Astrocyte of the hippocampus (primary cell): ENCODE measurements at regions not wholly inside any gene's neighbourhood (a gene's known extent, or its start where the extent isn't known, plus 50 kb on each side); places are given as distances from the start of the nearest gene placed in this dataset.
"Not testable (repeated sequence)": the region's sequence is repeated elsewhere in the genome, so short reads cannot be mapped to it uniquely, and the experiment has no call there.

ENCODE experiments used
- DNase-seq: peaks from one replicate; pipeline ENCODE4 v3.0.0; 2011; ENCODE audit warnings: low read depth, low spot score

DNA sequence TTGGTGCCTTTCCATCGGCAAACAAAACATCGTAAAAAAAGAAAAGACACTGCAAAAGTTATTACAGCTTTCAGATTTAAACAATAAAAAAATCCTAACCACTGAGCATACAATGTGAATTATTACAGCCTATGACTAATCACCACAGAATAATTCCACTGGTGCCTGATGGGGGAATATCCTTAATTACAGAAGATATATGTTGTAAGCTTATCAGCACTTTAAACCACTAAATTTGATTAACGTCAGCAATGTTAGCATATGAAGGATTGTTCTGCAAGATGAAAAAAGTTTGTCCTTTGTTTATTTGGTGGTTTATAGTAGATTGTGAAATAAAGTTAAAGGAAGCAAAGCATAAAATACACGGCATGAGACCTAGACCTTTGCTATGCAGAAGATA, 210.2 kb upstream of the ADAMTS3 start:
- peak; percentile 11 for DNase-seq

DNA sequence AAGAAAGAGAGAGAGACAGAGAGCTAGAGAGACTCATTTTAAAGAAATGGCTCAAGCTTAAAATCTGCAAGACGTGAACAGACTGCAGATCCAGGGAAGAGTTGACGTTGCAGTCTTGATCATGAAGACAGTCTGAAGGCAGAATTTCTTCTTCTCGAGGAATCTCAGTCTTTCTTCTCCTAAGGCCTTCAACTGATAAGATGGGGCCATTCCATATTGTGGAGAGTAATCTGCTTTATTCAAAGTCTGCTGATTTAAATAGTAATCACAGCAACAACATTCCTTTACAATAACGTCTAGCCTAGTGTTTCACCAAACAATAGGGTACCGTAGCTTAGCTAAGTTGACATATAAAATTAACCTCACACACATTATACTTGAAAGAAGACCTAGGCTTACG, 208.4 kb upstream of the ADAMTS3 start:
- no peak for DNase-seq

DNA sequence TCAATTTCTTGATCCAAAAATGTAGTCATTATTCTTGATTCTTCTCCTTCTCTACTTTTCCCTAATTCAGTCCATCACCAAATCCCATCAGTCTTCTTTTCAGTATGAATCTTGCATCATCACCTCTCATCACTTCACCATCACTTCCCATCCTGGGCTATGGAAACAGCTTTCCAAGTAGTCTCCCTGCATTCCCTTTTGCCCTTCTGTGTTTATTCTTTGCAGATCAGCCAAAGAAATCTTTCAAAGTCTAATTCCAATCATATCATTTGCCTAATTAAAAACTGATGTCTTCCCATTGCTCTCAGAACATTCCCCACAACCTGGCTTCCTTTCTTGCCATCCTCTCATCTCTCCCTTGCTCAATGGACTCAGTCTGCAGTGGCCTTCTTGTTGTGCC, 201.7 kb upstream of the ADAMTS3 start:
- no peak for DNase-seq

DNA sequence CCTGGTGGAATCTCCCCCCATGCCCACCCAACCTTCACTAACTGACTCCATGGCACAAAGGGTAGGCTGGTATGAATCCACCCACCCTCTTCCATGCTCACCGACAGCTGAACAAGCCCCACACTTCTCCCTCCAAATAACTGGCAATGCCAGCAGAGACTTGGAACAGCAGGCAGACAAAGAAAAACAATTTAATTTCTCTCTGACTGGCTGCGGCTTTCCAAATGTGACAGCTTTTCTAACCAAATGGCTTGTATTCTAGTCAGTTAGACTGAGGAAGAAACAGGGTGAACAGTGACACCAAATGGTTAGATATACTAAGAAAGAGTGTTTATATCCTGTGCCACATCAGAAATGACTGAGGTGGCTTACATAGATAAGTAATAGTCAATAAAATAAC, 199.3 kb upstream of the ADAMTS3 start:
- DNase-seq: peak; percentile 30

DNA sequence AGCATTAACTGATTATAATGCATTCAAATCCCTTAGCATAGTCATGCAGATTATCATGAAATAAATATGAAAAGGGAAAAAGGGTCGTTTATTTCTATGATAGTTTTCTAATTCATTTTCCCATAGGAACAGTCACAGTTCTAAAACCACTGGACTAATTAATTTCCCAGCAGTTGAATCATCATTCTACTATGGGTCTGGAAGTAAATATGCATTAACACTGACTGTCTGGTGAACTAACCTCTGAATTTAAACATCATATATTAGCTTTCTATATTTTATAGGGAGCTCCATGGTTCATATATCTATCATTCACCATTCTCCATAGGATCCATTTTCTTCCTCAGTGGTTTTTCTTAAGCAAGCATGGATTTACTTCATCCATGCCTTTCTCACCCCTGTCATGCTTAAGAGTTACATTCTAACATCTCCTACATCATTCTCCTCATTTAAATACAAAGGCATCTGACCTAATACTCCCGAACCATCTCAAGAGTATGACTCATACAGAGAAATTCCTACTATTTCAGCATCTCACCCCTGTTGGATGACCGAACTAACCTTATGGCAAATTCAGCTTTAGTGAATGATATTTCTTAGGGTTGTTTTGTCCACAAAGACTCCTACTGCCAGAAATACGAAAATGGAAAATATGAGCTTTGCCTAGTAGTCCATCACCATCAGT, 198.7 kb upstream of the ADAMTS3 start:
- DNase-seq: peak; percentile 66

DNA sequence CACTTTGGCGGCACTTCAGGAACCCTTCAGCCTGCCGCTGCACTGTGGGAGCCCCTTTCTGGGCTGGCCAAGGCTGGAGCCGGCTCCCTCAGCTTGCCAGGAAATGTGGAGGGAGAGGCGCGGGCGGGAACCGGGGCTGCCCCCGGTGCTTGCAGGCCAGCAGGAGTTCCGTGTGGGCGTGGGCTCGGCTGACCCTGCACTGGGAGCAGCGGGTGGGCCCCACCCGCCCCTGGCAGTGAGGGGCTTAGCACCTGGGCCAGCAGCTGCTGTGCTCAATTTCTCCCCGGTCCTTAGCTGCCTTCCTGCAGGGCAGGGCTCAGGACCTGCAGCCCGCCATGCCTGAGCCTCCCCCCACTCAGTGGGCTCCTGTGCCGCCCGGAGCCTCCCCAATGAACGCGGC, 196.8 kb upstream of the ADAMTS3 start:
- not testable (repeated sequence) for DNase-seq

DNA sequence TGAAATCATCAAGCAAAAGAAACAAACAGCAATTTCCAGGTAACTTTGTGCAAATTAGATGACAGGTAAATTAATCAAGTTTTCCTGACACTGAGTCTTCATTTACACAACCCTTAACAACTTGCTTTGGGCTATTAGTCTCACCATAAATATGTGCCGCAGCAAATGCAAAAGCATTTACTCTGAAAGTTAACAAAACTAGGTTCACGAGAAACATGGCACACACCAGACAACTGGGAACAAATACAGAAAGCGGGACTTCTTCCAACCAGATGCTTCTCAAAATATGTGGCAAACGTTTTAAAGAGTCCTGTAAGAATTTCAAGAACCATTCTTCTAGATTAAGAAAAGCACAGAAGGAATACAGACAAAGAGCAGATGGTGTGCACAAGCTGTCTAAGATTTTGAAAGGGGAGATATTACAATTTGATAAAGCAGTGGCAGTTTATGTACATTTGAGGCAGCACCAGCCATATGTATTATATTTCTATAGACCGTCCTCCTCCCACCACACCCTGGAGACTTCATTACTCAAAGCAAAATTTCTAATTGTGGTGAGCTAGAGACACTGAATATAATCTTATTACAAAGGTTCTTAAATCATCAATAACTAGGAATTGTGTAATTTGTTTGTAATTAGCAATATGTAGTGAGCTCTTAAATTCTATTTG, 192.5 kb upstream of the ADAMTS3 start:
- DNase-seq: no peak

DNA sequence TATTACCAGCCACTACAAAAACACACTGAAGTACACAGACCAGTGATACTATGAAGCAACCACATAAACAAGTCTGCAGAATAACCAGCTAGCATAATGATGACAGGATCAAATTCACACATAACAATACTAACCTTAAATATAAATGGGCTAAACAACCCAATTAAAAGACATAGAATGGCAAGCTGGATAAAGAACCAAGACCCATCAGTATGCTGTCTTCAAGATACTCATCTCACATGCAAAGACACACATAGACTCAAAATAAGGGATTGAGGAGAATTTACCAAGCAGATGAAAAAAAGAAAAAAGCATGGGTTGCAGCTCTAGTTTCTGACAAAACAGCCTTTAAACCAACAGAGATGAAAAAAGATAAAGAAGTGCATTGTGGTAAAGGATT, 184.4 kb upstream of the ADAMTS3 start:
- DNase-seq: not testable (repeated sequence)

DNA sequence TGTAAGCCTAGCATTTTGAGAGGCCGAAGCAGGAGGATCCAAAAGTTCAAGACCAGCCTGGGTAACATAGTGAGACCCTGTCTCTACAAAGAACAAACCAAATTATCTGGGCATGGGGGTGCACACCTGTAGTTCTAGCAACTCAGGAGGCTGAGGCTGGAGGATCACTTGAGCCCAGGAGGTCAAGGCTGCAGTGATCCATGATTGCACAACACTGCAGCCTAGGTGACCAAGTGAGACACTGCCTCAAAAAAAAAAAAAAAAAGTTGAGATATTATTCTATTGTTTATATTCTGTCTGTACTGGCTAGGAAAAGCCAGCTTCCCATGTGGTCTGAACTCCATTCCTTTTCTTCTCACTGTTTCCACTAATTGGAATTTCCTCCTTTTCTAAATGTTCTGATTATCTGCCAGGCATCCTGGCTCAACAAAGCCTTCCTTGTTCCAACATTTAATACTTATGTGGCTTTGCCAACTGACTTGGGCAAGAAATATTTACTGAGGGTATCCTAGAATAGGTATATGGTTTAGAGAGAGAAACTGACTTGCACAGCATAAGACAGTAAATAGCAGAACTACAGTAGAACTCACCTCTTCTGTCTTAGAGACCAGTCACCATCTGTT, 175.2 kb upstream of the ADAMTS3 start:
- DNase-seq: peak; percentile 56

DNA sequence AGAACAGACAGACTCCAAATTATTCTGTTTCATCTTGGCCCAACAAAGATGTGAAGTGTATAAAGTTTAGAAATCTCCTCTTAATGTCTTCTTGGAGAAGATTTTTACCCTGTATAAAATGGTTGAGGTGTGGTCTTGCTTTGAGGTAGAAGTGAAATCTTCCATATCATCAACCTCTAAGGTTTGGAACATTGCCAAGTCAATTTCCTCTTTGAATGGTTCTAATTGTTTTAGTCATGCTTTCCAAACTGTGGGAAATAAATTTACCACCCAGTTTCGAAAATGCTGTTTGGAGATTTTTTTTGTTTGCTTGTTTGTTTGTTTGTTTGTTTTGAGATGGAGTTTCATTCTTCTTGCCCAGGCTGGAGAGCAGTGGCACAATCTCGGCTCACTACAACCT, 174.1 kb upstream of the ADAMTS3 start:
- DNase-seq: no peak

DNA sequence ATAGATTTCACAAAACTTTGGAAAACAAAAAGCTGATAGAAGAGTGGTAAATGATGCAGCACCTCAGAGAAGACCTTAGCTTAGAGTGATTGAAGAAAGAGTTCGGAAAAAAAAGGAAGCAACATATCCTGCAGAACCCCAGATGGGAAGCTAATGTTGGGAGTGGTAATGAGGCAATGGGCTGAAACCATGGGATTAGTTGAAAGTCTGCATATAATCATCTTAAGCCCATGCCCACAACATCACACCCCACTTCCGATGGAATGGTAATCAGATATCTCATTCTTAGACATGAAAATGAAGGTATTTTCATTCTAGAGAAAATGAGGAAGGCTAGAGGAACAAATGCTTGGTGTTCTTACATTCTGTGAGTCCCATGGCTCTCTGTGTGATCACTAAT, 146.3 kb upstream of the ADAMTS3 start:
- no peak for DNase-seq

DNA sequence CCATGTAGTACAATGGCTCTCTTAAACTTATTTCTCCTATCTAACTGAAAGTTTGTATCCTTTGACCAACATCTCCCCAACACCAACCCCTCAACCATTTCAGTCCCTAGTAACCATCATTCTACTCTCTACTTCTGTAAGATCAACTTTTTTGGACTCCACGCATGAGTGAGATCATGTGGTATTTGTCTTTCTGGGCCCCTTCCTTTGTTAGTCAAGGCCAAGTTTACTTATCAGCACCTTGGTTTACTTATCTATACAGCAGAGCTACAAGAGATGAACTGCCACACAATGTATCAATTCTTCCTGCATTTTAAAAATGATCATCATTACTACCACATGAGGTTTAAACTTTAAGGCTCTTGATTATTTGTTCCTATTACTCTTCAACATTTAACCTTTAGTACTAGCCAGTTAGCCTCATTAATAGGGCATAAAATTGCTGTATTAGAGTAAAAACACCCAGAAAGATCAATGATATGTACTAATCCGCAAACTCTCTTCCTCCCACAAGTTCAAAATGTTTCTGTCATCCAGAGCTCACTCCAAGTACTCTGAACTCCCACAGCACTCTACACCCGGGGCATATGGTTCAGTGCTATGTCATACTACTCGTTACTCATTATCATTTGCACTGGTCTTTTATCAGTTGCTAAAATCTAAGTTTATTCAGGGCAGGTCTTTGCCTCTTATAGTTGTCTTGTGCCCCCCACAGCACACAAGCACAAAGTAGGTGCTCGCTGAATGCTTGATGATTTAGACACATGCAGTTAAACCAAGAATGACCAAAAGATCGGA, 145.7 kb upstream of the ADAMTS3 start:
- DNase-seq: no peak

DNA sequence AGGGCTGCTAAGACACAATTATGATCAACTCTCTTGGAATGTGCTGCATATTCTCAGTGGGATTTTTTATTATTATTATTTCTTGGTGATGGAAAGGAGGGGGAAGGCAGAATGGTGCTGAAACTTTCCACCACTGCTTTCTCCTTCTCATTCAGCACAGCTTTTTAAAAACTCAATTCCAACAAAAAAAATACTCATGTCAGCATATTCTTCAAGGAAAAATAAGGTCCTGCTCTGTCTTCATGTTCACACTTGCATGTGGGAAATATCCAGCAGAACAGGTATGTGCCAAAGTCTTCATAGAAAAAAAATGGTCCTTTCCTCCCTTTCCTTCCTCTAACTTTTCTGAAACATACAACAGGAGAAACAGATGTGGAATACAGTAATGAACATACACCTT, 144.0 kb upstream of the ADAMTS3 start:
- DNase-seq: no peak

DNA sequence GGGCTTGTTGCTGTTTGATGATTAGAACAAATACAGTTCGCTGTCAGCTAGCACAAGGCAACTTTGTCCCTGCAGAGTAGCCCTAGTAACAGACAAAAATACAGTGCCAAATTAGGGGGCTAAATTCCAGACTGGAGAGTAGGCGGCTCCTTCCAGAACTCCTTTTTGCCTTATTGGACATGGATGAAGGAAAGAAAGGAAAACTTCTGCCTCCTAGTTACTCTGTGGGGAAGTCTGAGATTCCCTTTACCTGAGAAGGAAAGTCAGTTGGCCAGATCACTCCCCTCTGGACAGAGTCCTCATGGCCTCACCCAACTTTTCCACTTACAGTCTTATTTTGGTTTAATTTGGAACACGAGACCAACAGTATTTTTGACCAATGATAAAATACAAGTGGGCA, 140.5 kb upstream of the ADAMTS3 start:
- no peak for DNase-seq

DNA sequence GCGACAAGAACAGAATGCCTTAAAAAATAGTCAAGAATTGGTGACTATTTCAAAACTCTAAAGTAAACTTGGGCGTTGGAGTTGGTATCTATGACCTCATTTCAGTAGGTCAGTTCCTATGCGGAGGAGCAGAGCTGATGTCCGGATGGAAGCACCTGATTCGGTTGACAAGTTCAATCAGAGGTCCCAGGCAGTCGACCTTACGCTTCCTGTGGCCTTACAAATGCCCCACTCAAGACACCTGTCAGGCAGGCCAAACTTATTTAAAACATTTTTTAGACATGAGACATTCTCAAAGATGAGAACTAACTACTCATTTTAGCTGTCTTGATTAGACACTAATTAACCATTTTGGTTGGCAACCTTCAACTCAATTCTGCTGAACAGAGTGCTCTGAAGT, 137.7 kb upstream of the ADAMTS3 start:
- no peak for DNase-seq

DNA sequence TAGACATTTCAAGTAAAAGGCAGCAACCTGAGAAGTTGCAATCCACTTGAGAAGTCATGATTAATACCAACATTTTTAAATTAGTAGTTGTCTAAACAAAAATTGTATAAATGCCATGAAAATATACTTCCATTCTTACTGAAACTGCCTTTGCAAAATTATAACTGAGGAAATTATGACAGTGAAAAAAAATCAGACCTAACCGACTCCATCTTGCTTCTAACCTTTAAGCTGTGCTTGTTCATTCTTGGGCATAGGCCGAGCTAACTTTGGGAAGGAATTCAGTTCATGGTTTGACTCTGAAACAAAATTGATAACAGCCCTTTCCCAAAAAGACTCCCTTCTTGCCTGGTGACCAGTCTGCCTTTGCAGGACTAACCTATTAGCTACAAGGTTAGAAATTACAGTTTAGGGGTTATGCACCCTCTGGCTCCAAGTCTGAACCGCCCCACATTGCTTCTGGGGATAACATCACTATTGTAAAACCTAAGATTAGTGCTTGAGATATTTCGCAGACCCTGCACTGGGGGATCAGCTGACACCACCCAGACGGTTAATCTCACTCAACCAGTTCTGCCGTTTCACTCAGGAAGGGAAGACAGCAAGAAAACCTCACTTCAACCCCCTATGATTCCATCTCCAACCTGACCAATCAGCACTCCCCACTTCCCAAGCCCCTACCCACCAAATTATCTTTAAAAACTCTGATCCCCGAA, 136.1 kb upstream of the ADAMTS3 start:
- not testable (repeated sequence) for DNase-seq

DNA sequence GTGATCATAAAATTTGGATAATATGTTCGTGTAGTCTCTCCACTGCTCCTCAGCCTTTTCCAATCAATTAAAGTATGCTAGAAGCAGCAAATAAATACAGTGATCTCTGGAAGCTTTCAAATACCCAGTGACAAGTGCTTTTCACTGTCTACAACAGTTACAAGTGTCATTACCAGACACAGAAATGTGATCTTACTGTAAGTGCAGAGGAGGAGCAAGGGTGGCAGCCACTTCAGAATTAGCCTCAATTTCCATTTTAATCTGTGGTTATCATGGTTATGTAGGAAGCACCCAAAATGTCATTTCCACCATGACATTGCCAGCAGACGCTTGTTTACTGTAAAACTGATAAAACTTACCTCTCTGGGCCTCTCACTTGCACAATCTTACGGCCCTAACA, 133.9 kb upstream of the ADAMTS3 start:
- no peak for DNase-seq

DNA sequence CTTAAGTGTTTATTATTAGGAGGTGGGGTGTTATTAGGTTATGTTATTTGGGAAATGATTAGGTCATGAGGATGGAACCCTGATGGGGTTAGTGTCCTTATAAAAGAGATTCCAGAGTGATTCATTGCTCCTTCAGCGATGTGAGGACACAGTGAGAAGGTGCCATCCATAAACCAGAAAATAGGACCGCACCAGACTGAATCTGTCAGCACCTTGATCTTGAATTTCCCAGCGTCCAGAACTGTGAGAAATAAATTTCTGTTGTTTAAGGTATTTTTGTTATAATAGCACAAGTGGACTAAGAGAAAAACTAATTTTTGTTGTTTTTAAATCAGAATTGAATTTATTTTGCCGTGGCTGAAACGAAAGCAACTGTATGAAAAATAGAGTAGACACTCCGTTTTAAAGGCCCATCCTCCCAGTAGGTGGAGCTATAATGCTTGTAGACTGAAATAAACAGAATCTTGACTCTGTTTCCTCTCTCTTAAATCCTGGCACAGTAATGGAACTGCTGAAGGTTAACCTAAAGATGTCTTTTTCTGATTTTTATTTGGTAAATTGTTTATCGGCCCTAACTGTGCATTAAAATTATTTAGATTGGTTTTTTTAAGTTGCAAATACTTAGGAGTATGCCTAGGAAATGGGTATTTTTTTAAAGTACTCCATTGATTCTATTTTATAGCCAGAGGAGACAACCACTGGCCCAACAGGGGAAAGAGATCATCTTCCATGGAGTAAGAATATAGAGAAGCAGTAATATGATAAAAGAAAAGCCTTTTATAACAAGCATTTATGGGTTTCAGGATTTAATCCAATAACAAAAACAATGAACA, 133.2 kb upstream of the ADAMTS3 start:
- peak; percentile 64 for DNase-seq

DNA sequence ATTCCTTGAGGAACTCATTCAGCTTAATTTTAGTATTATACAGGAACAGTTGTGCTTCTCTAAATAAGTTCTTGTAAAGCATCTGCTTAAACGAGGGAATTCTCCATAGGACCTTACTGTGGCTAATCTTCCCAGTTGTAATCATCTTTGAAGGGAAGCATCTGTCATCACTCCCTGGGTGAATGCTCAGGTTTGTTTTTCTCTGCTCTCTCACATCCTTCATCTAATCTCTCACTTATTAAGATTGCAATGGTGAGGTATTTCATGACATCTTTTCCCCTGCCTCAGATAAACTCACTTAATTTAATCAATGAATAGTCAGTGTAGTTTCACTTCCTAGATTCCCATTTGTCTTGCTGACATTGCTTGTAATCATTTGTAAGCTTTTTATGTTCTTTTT, 121.8 kb upstream of the ADAMTS3 start:
- DNase-seq: no peak

DNA sequence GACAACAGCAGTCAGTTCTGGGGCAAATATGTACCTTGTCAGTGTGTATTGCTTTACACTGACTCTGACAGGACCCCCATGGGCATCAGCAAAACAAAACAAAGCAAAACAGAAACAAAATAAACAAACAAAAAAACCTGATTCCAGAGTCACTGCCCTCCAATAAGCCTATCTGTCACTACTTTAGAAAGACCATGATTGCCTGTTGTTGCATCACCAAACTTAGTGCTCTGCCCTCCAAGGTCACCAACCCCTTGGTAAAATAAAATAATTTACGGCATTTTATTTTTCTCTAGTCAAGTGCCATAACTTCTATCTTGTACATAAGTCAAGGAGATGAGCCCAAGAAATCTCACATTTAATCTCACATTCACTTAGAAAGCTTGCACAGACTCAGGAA, 120.9 kb upstream of the ADAMTS3 start:
- DNase-seq: no peak

DNA sequence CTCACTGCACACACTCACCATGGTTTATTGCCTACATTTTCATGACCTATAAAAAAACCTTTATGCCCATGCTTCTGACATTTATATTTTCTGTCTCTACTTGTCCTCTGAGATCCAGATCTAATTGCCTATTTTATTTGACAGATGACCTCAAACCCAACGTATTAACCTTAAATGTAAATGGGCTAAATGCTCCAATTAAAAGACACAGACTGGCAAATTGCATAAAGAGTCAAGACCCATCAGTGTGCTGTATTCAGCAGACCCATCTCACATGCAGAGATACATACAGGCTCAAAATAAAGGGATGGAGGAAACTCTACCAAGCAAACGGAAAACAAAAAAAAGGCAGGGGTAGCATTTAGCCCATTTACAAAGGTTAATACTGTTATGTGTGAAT, 117.4 kb upstream of the ADAMTS3 start:
- not testable (repeated sequence) for DNase-seq
